ENCODE measurements at regions not wholly inside any gene's neighbourhood (a gene's known extent, or its start where the extent isn't known, plus 50 kb on each side); places are given as distances from the start of the nearest gene placed in this dataset.

- TF ChIP-seq, protein P1, sequence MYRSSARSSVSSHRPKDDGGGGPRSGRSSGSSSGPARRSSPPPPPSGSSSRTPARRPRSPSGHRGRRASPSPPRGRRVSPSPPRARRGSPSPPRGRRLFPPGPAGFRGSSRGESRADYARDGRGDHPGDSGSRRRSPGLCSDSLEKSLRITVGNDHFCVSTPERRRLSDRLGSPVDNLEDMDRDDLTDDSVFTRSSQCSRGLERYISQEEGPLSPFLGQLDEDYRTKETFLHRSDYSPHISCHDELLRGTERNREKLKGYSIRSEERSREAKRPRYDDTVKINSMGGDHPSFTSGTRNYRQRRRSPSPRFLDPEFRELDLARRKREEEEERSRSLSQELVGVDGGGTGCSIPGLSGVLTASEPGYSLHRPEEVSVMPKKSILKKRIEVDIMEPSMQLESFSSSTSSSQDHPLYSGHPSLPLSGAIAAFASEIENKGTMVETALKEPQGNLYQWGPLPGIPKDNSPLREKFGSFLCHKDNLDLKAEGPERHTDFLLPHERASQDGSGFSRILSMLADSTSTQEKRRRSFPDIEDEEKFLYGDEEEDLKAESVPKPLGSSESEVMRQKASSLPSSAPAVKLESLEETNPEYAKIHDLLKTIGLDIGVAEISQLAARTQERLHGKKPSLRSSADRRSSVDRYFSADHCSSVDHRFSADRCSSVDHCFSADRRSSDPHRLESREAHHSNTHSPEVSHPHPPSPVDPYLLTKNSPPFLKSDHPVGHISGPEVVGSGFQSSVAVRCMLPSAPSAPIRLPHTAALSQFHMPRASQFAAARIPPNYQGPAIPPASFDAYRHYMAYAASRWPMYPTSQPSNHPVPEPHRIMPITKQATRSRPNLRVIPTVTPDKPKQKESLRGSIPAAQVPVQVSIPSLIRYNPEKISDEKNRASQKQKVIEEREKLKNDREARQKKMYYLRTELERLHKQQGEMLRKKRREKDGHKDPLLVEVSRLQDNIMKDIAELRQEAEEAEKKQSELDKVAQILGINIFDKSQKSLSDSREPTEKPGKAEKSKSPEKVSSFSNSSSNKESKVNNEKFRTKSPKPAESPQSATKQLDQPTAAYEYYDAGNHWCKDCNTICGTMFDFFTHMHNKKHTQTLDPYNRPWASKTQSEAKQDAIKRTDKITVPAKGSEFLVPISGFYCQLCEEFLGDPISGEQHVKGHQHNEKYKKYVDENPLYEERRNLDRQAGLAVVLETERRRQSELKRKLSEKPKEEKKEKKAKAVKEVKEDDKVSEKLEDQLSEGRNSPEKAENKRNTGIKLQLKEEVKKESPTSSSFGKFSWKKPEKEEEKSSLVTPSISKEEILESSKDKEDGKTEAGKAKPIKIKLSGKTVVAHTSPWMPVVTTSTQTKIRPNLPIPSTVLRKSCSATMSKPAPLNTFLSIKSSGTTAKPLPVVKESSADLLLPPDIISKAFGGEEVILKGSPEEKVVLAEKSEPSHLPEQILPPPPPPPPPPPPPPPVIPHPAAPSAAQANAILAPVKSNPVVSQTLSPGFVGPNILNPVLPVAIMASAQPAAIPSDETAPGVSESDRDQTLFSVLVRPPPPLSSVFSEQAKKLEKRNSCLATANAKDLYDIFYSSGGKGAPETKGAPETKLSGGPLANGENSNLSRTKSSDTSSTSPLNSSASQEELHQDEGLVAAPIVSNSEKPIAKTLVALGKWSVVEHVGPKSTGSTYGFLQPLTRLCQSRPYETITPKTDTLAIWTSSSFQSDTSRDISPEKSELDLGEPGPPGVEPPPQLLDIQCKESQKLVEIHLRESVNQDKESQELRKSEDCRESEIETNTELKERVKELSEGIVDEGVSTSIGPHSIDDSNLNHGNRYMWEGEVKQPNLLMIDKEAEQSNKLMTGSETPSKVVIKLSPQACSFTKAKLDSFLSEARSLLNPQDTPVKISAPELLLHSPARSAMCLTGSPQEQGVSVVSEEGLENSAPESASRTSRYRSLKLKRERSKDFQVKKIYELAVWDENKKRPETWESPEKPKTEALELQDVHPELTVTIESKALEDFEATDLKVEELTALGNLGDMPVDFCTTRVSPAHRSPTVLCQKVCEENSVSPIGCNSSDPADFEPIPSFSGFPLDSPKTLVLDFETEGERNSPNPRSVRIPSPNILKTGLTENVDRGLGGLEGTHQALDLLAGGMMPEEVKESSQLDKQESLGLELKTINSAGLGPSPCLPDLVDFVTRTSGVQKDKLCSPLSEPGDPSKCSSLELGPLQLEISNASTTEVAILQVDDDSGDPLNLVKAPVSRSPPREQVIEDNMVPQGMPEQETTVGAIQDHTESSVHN (CRISPR knock-in tag; IDR thresholded peaks at IDR 0.05) = no peak
- TF ChIP-seq ZNF121 (CRISPR knock-in tag; IDR thresholded peaks at IDR 0.05) (no peak), PAWR (CRISPR knock-in tag; IDR thresholded peaks at IDR 0.05; ENCODE audit: borderline replicate concordance) (no peak), KDM4B (CRISPR knock-in tag; IDR thresholded peaks at IDR 0.05) (no peak)
- TF ChIP-seq, protein P2, sequence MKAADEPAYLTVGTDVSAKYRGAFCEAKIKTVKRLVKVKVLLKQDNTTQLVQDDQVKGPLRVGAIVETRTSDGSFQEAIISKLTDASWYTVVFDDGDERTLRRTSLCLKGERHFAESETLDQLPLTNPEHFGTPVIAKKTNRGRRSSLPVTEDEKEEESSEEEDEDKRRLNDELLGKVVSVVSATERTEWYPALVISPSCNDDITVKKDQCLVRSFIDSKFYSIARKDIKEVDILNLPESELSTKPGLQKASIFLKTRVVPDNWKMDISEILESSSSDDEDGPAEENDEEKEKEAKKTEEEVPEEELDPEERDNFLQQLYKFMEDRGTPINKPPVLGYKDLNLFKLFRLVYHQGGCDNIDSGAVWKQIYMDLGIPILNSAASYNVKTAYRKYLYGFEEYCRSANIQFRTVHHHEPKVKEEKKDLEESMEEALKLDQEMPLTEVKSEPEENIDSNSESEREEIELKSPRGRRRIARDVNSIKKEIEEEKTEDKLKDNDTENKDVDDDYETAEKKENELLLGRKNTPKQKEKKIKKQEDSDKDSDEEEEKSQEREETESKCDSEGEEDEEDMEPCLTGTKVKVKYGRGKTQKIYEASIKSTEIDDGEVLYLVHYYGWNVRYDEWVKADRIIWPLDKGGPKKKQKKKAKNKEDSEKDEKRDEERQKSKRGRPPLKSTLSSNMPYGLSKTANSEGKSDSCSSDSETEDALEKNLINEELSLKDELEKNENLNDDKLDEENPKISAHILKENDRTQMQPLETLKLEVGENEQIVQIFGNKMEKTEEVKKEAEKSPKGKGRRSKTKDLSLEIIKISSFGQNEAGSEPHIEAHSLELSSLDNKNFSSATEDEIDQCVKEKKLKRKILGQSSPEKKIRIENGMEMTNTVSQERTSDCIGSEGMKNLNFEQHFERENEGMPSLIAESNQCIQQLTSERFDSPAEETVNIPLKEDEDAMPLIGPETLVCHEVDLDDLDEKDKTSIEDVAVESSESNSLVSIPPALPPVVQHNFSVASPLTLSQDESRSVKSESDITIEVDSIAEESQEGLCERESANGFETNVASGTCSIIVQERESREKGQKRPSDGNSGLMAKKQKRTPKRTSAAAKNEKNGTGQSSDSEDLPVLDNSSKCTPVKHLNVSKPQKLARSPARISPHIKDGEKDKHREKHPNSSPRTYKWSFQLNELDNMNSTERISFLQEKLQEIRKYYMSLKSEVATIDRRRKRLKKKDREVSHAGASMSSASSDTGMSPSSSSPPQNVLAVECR (CRISPR knock-in tag; IDR thresholded peaks at IDR 0.05; ENCODE audit: borderline replicate concordance) = no peak
Observed at GRCh38 chr1:29890201-29890959, 654.1 kb downstream of the PTPRU start (continued).
